ENCODE measurements at regions not wholly inside any gene's neighbourhood (a gene's known extent, or its start where the extent isn't known, plus 50 kb on each side); places are given as distances from the start of the nearest gene placed in this dataset.
A peak's percentile ranks its signal among the peaks of the same experiment; 100 is the strongest.

DNA sequence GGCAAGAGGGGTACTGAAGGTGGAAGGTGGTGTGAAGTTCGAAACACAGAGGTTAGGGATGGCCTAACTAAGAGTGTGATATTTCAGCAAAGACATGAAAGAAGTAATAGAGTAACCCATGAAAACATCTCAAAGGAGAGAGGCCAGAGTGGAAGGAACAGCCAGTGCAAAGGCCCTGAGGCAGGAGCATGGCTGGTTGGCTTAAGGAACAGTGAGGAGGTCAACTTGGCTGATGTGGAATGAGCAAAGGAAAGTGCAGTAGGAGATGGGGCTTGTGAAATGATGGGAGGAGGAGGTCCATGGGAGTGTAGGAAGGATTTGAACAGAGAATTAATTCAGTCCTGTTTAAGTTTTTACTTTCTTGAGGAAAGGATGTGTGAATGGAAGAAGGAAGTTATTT is 178.3 kb upstream of the ZNF608 start:
- Histone ChIP-seq H3K4me1 (no peaks in the 10 kb centered on the region), H3K9me3 (no peaks in the 10 kb centered on the region), H3K4me3 (ENCODE audit: low read depth, low read length) (no peak overlapping the region), H3K27me3 (no peaks in the 10 kb centered on the region), H3K36me3 (no peaks in the 10 kb centered on the region)
- DNase-seq = no peak
- TF ChIP-seq, protein P1, sequence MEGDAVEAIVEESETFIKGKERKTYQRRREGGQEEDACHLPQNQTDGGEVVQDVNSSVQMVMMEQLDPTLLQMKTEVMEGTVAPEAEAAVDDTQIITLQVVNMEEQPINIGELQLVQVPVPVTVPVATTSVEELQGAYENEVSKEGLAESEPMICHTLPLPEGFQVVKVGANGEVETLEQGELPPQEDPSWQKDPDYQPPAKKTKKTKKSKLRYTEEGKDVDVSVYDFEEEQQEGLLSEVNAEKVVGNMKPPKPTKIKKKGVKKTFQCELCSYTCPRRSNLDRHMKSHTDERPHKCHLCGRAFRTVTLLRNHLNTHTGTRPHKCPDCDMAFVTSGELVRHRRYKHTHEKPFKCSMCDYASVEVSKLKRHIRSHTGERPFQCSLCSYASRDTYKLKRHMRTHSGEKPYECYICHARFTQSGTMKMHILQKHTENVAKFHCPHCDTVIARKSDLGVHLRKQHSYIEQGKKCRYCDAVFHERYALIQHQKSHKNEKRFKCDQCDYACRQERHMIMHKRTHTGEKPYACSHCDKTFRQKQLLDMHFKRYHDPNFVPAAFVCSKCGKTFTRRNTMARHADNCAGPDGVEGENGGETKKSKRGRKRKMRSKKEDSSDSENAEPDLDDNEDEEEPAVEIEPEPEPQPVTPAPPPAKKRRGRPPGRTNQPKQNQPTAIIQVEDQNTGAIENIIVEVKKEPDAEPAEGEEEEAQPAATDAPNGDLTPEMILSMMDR (IDR thresholded peaks at IDR 0.05; ENCODE audit: low read depth, low read length) = no peak

DNA sequence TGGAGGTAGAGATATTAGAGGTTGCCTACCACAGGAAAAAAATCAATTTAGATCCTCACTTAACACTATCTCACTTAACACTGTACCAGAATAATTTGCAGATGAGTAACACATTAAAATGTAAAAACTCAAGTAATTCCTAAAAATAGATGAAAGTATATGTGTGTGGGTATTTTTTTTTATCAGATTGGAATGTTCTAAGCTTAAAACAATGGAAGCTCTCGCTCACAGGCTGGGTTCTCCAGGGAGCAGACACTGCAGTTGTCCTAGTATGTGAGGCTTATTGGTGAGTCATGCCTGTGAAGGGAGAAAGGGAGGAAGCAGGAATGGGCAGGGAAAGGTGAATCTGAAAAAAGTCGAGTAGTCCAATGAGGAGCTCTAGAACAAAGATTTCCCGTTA is 181.3 kb upstream of the ZNF608 start:
- TF ChIP-seq, protein P1 (IDR thresholded peaks at IDR 0.05; ENCODE audit: low read depth, low read length) = no peak
- DNase-seq = no peak
- Histone ChIP-seq H3K4me3 (ENCODE audit: low read depth, low read length) (no peak overlapping the region), H3K27me3 (no peaks in the 10 kb centered on the region), H3K9me3 (no peaks in the 10 kb centered on the region), H3K36me3 (no peaks in the 10 kb centered on the region), H3K4me1 (no peaks in the 10 kb centered on the region)

- Histone ChIP-seq H3K9me3 (no peaks in the 10 kb centered on the region), H3K4me3 (ENCODE audit: low read depth, low read length) (no peak overlapping the region), H3K27me3 (no peaks in the 10 kb centered on the region), H3K4me1 (no peaks in the 10 kb centered on the region; the same call in 1 of the 2 replicates), H3K36me3 (no peaks in the 10 kb centered on the region)
- DNase-seq = no peak
- TF ChIP-seq, protein P1 (IDR thresholded peaks at IDR 0.05; ENCODE audit: low read depth, low read length) = no peak
These were observed 182.6 kb upstream of the ZNF608 start for GRCh38 chr5:124929000-124929399.

GRCh38 chr5:124932791-124933600 is 186.6 kb upstream of the ZNF608 start:
- Histone ChIP-seq H3K36me3 (no peaks in the 10 kb centered on the region), H3K27me3 (no peaks in the 10 kb centered on the region), H3K4me1 (no peaks in the 10 kb centered on the region; the same call in 1 of the 2 replicates), H3K4me3 (ENCODE audit: low read depth, low read length) (no peak overlapping the region), H3K9me3 (no peaks in the 10 kb centered on the region)
- peak; percentile 71 for DNase-seq
- TF ChIP-seq, protein P1 (IDR thresholded peaks at IDR 0.05; ENCODE audit: low read depth, low read length) = no peak

- DNase-seq = no peak
These were observed 188.6 kb upstream of the ZNF608 start for GRCh38 chr5:124935065-124935464.

DNA sequence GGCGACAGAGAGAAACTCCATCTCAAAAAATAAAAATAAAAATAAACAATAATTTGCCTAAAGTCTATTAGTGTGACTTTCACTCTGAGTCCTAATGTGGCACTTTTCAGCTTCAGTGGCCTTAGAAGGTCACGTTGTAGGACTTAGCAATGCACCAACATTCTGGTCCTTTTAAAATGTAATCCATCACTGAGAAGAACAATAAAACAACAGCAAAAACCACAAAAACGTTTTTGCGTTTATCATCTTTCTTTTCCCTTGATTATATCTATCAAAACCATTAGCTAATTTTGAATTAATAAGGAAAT is 190.1 kb upstream of the ZNF608 start:
- no peaks in the 10 kb centered on the region for H3K27me3 ChIP-seq
- no peak overlapping the region for H3K4me3 ChIP-seq (ENCODE audit: low read depth, low read length)
- DNase-seq = no peak
- H3K36me3 ChIP-seq = no peaks in the 10 kb centered on the region
- no peaks in the 10 kb centered on the region for H3K9me3 ChIP-seq
- no peaks in the 10 kb centered on the region; the same call in 1 of the 2 replicates for H3K4me1 ChIP-seq
- TF ChIP-seq, protein P1 (IDR thresholded peaks at IDR 0.05; ENCODE audit: low read depth, low read length) = no peak

More at GRCh38 chr5:124935065-124935464, 188.6 kb upstream of the ZNF608 start:
- Histone ChIP-seq H3K9me3 (no peaks in the 10 kb centered on the region), H3K36me3 (no peaks in the 10 kb centered on the region), H3K4me3 (ENCODE audit: low read depth, low read length) (no peak overlapping the region), H3K4me1 (no peaks in the 10 kb centered on the region; the same call in 1 of the 2 replicates), H3K27me3 (no peaks in the 10 kb centered on the region)
- TF ChIP-seq, protein P1 (IDR thresholded peaks at IDR 0.05; ENCODE audit: low read depth, low read length) = no peak
